ENCODE measurements at regions not wholly inside any gene's neighbourhood (a gene's known extent, or its start where the extent isn't known, plus 50 kb on each side); places are given as distances from the start of the nearest gene placed in this dataset.

DNA sequence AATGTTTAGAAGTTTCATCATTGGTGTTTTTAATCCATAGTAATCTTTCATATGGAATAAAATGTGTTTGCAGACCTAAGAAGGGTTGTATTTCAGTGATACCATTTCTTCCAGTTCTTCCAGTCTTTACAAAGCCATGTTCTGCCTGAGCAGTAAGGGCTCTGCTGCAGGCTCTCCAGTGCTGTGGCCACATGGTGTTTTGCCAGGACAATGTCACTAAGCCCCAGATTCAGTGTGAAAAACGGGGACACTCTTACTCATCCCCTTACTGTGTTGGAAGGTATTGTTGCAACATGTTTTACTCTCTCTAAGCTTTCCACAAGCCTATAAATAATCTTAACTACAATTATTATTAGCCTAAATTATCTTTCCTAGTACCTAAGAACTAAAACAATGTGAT lies 481.4 kb upstream of the CDH7 start:
- TF ChIP-seq, protein P1, sequence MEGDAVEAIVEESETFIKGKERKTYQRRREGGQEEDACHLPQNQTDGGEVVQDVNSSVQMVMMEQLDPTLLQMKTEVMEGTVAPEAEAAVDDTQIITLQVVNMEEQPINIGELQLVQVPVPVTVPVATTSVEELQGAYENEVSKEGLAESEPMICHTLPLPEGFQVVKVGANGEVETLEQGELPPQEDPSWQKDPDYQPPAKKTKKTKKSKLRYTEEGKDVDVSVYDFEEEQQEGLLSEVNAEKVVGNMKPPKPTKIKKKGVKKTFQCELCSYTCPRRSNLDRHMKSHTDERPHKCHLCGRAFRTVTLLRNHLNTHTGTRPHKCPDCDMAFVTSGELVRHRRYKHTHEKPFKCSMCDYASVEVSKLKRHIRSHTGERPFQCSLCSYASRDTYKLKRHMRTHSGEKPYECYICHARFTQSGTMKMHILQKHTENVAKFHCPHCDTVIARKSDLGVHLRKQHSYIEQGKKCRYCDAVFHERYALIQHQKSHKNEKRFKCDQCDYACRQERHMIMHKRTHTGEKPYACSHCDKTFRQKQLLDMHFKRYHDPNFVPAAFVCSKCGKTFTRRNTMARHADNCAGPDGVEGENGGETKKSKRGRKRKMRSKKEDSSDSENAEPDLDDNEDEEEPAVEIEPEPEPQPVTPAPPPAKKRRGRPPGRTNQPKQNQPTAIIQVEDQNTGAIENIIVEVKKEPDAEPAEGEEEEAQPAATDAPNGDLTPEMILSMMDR (IDR thresholded peaks at IDR 0.05; ENCODE audit: insufficient read depth, low read length): no peak
- no peak for TF ChIP-seq POLR2AphosphoS5 (IDR thresholded peaks at IDR 0.05; ENCODE audit: low read depth)
